GM12878 (cell line): ENCODE measurements at regions not wholly inside any gene's neighbourhood (a gene's known extent, or its start where the extent isn't known, plus 50 kb on each side); places are given as distances from the start of the nearest gene placed in this dataset.

Source experiments
- ATAC-seq: fragments of 200-7000 bp; cut with Tn5 transposase; 3 replicates; pipeline ENCODE4 v1.9.1; 2020; ENCODE audit warnings: mild to moderate bottlenecking, moderate library complexity
- BruUV-seq: library from RNA; stranded (reverse); fragments of 400-500 nt; replicated peaks from 2 replicates; lab custom pipeline; 2021; lab: Mats Ljungman, UMichigan
- CTCF ChIA-PET: fragments of 300-600 bp; sonication (Branson Sonifier 250); formaldehyde crosslinking; extraction: SDS; loops from one replicate; lab custom pipeline; 2021; ENCODE audit warnings: inconsistent platforms; lab: Yijun Ruan, JAX
- POLR2A ChIA-PET: fragments of 350-600 bp; formaldehyde crosslinking; extraction: SDS; loops from one replicate; lab custom pipeline; 2021; ENCODE audit warnings: inconsistent platforms; lab: Charles Lee
- RAD21 ChIA-PET: fragments of 300-600 bp; sonication (Branson Sonifier 250); formaldehyde crosslinking; loops from one replicate; lab custom pipeline; 2023; ENCODE audit warnings: antibody characterized with exemption; ENCODE audit not compliant: unreplicated experiment; lab: Charles Lee
- SMC1A ChIA-PET: fragments of 300-600 bp; sonication (Branson Sonifier 250); formaldehyde crosslinking; loops from one replicate; lab custom pipeline; 2023; ENCODE audit not compliant: unreplicated experiment, uncharacterized antibody; lab: Charles Lee
- DNase-seq: peaks from one replicate; pipeline ENCODE4 v3.0.0-alpha.2; 2011; ENCODE audit warnings: low read depth, low spot score
- FAIRE-seq: peaks from 3 replicates; lab custom pipeline; 2011; peaks lifted over from hg19 to GRCh38; lab: Jason Lieb, UNC
- H2AFZ ChIP-seq: 2 replicates; pipeline ENCODE4 v1.6.0; 2011; ENCODE audit warnings: low read depth, low read length, control low read depth; ENCODE audit not compliant: control insufficient read depth
- H3K27ac ChIP-seq: 2 replicates; pipeline ENCODE4 v1.5.1; 2011; ENCODE audit warnings: control low read depth; ENCODE audit not compliant: control insufficient read depth, insufficient read depth
- H3K27me3 ChIP-seq, 2 experiments: replicated peaks in 1 of 2; 2 replicates each; pipeline versions ENCODE4 v1.6.0 to v1.6.1; 2011; ENCODE audit warnings: low read length in 1 of 2; ENCODE audit not compliant: control insufficient read depth in 2 of 2, insufficient read depth in 2 of 2
- H3K36me3 ChIP-seq, 2 experiments: 2 replicates each; pipeline ENCODE4 v1.5.1; 2011; ENCODE audit warnings: low read length in 1 of 2; ENCODE audit not compliant: control insufficient read depth in 2 of 2, insufficient read depth in 2 of 2
- H3K4me1 ChIP-seq: 2 replicates; pipeline ENCODE4 v1.6.1; 2011; ENCODE audit warnings: mild to moderate bottlenecking, low read length, moderate library complexity, mixed read lengths; ENCODE audit not compliant: control insufficient read depth, insufficient read depth
- H3K4me2 ChIP-seq: 2 replicates; pipeline ENCODE4 v1.6.0; 2011; ENCODE audit warnings: control low read depth; ENCODE audit not compliant: control insufficient read depth, insufficient read depth
- H3K4me3 ChIP-seq: fragments of 200-600 bp; sonication (generic); 2 replicates; pipeline ENCODE4 v1.5.1; 2016
- H3K79me2 ChIP-seq: 2 replicates; pipeline ENCODE4 v1.6.0; 2011; ENCODE audit warnings: low read length; ENCODE audit not compliant: control insufficient read depth, insufficient read depth
- H3K9ac ChIP-seq: 2 replicates; pipeline ENCODE4 v1.8.0; 2011; ENCODE audit warnings: low read length, control low read depth, mixed read lengths; ENCODE audit not compliant: control insufficient read depth, insufficient read depth
- H3K9me3 ChIP-seq: replicated peaks from 3 replicates; pipeline ENCODE4 v1.5.1; 2011; ENCODE audit warnings: mild to moderate bottlenecking, low read length; ENCODE audit not compliant: control insufficient read depth, insufficient read depth
- H4K20me1 ChIP-seq: 2 replicates; pipeline ENCODE4 v1.6.0; 2011; ENCODE audit not compliant: control insufficient read depth, insufficient read depth
- CREB1 ChIP-seq: IDR thresholded peaks from 2 replicates; pipeline ENCODE4 v1.6.1; 2012; ENCODE audit warnings: low read depth, mild to moderate bottlenecking, inconsistent platforms
- EZH2 ChIP-seq: IDR thresholded peaks from 2 replicates; pipeline ENCODE4 v1.6.1; 2012; ENCODE audit warnings: low read depth, mild to moderate bottlenecking, control low read depth, inconsistent platforms, low read length, borderline replicate concordance; ENCODE audit not compliant: control insufficient read depth
- KDM1A ChIP-seq: fragments of 200-600 bp; sonication (generic); IDR thresholded peaks from 2 replicates; pipeline ENCODE4 v1.6.1; 2016; ENCODE audit warnings: borderline replicate concordance
- MTA3 ChIP-seq: IDR thresholded peaks from 2 replicates; pipeline ENCODE4 v1.6.1; 2012; ENCODE audit warnings: low read length, inconsistent platforms, borderline replicate concordance
- NRF1 ChIP-seq: conservative IDR thresholded peaks from 2 replicates; pipeline ENCODE4 v1.6.1; 2011; ENCODE audit warnings: mild to moderate bottlenecking, low read depth, low read length, improper control_type of control experiment
- RAD51 ChIP-seq: fragments of 450-650 bp; IDR thresholded peaks from 2 replicates; pipeline ENCODE4 v1.6.1; 2016; ENCODE audit warnings: moderate library complexity, mild to moderate bottlenecking, inconsistent platforms
- SRF ChIP-seq, 2 experiments: IDR thresholded peaks; 2 replicates each; pipeline ENCODE4 v1.6.1; 2011; ENCODE audit warnings: low read depth in 2 of 2, low read length in 2 of 2, mild to moderate bottlenecking in 1 of 2, moderate library complexity in 1 of 2
- TBL1XR1 ChIP-seq: IDR thresholded peaks from 2 replicates; pipeline ENCODE4 v1.6.1; 2012; ENCODE audit warnings: low read depth, low read length, improper control_type of control experiment
- YBX1 ChIP-seq: fragments of 450-650 bp; IDR thresholded peaks from 2 replicates; pipeline ENCODE4 v1.6.1; 2016; ENCODE audit warnings: antibody characterized with exemption
- ZBED1 ChIP-seq: IDR thresholded peaks from 2 replicates; pipeline ENCODE4 v1.6.1; 2016; ENCODE audit warnings: borderline replicate concordance
- ZNF384 ChIP-seq: IDR thresholded peaks from 2 replicates; pipeline ENCODE4 v1.6.1; 2012; ENCODE audit warnings: low read depth, mild to moderate bottlenecking, low read length, improper control_type of control experiment, borderline replicate concordance
- WGBS: methylation state at CpG from one replicate; pipeline ENCODE4 v1.1.6; 2016; ENCODE audit warnings: low lambda C conversion rate; ENCODE audit not compliant: insufficient replicate concordance, insufficient coverage; ENCODE audit errors: missing lambda C conversion rate; 5-methylcytosine and 5-hydroxymethylcytosine counted together
- in situ Hi-C: fragments of 300-500 bp; cut with MboI; formaldehyde crosslinking; loops from 9 replicates; pipeline ENCODE4 v1.14.3; 2018; ENCODE audit warnings: mixed read lengths
- intact Hi-C: fragments of 100-400 bp; cut with micrococcal nuclease; formaldehyde crosslinking; loops from one replicate; pipeline ENCODE4 v1.14.2; 2022; ENCODE audit not compliant: unreplicated experiment
- TF ChIP-seq, protein P1 (sequence below): IDR thresholded peaks from 2 replicates; pipeline ENCODE4 v1.6.1; 2012; ENCODE audit warnings: low read depth, low read length, improper control_type of control experiment
- TF ChIP-seq, protein P2 (sequence below): IDR thresholded peaks from 2 replicates; pipeline ENCODE4 v1.6.1; 2011; ENCODE audit warnings: borderline replicate concordance, low read depth, mild to moderate bottlenecking, moderate library complexity, mixed read lengths, low read length; ENCODE audit not compliant: insufficient read depth; ENCODE audit errors: extremely low read length
- TF ChIP-seq, protein P3 (sequence below): fragments of 450-650 bp; IDR thresholded peaks from 2 replicates; pipeline ENCODE4 v1.6.1; 2017; ENCODE audit warnings: mild to moderate bottlenecking, moderate library complexity
- TF ChIP-seq, protein P4 (sequence below): fragments of 450-650 bp; IDR thresholded peaks from 2 replicates; pipeline ENCODE4 v1.6.1; 2017; ENCODE audit warnings: low read depth, mild to moderate bottlenecking, moderate library complexity

DNA sequence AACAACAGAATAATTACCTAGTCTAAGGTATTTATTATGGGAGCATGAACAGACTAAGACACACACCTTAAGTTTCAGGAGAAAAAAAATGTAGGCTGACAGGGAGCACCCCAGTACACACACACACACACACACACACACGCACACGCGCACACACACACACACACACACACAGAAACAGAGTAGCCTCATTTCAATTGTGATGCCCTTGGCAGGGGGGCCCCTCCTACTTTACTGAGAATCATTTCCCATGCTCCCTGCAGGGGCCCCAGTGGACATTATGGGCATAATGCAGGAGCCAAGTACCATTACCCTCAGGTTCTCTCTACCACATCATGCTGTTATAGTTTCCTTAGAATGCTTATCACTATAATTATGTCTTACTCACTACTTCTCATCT is 104.9 kb downstream of the CDC7 start:
- CTCF ChIA-PET = no interaction called here
- no peaks in the 10 kb centered on the region for H3K36me3 ChIP-seq
- POLR2A ChIA-PET = no interaction called here
- no peak overlapping the region for H3K4me3 ChIP-seq
- ATAC-seq (no peak), DNase-seq (no peak), FAIRE-seq (no peak)
- no peak overlapping the region for H3K9ac ChIP-seq
- 0 out of 2 replicates have a peak, but pooled peaks cover 6% of the 10 kb centered on the region for H3K4me1 ChIP-seq
- BruUV-seq = no TSS peak
- no peaks in the 10 kb centered on the region; a peak in 1 of 4 replicates for H3K27me3 ChIP-seq
- WGBS = 86% methylated on average over 3 of the region's 3 CpGs
- RAD21 ChIA-PET = no interaction called here
- intact Hi-C loops (no loop called here), in situ Hi-C loops (no loop called here)
- SMC1A ChIA-PET = no interaction called here
- no peaks in the 10 kb centered on the region for H3K79me2 ChIP-seq
- H2AFZ ChIP-seq = no peak overlapping the region
- no peak overlapping the region for H3K4me2 ChIP-seq
- no peaks in the 10 kb centered on the region for H4K20me1 ChIP-seq
- TF ChIP-seq, protein P1, sequence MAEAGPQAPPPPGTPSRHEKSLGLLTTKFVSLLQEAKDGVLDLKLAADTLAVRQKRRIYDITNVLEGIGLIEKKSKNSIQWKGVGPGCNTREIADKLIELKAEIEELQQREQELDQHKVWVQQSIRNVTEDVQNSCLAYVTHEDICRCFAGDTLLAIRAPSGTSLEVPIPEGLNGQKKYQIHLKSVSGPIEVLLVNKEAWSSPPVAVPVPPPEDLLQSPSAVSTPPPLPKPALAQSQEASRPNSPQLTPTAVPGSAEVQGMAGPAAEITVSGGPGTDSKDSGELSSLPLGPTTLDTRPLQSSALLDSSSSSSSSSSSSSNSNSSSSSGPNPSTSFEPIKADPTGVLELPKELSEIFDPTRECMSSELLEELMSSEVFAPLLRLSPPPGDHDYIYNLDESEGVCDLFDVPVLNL = no peak
- TF ChIP-seq KDM1A (no peak), MTA3 (no peak), EZH2 (no peak), SRF (IDR thresholded peaks at IDR 0.05; ENCODE audit: low read depth in 2 of 2, low read length in 2 of 2) (no peak), CREB1 (no peak), TBL1XR1 (no peak), NRF1 (no peak), ZBED1 (no peak), RAD51 (no peak), YBX1 (no peak), ZNF384 (no peak)
- TF ChIP-seq, protein P2, sequence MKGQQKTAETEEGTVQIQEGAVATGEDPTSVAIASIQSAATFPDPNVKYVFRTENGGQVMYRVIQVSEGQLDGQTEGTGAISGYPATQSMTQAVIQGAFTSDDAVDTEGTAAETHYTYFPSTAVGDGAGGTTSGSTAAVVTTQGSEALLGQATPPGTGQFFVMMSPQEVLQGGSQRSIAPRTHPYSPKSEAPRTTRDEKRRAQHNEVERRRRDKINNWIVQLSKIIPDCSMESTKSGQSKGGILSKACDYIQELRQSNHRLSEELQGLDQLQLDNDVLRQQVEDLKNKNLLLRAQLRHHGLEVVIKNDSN = no peak
- TF ChIP-seq, protein P3, sequence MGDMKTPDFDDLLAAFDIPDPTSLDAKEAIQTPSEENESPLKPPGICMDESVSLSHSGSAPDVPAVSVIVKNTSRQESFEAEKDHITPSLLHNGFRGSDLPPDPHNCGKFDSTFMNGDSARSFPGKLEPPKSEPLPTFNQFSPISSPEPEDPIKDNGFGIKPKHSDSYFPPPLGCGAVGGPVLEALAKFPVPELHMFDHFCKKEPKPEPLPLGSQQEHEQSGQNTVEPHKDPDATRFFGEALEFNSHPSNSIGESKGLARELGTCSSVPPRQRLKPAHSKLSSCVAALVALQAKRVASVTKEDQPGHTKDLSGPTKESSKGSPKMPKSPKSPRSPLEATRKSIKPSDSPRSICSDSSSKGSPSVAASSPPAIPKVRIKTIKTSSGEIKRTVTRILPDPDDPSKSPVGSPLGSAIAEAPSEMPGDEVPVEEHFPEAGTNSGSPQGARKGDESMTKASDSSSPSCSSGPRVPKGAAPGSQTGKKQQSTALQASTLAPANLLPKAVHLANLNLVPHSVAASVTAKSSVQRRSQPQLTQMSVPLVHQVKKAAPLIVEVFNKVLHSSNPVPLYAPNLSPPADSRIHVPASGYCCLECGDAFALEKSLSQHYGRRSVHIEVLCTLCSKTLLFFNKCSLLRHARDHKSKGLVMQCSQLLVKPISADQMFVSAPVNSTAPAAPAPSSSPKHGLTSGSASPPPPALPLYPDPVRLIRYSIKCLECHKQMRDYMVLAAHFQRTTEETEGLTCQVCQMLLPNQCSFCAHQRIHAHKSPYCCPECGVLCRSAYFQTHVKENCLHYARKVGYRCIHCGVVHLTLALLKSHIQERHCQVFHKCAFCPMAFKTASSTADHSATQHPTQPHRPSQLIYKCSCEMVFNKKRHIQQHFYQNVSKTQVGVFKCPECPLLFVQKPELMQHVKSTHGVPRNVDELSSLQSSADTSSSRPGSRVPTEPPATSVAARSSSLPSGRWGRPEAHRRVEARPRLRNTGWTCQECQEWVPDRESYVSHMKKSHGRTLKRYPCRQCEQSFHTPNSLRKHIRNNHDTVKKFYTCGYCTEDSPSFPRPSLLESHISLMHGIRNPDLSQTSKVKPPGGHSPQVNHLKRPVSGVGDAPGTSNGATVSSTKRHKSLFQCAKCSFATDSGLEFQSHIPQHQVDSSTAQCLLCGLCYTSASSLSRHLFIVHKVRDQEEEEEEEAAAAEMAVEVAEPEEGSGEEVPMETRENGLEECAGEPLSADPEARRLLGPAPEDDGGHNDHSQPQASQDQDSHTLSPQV = no peak
- TF ChIP-seq, protein P4, sequence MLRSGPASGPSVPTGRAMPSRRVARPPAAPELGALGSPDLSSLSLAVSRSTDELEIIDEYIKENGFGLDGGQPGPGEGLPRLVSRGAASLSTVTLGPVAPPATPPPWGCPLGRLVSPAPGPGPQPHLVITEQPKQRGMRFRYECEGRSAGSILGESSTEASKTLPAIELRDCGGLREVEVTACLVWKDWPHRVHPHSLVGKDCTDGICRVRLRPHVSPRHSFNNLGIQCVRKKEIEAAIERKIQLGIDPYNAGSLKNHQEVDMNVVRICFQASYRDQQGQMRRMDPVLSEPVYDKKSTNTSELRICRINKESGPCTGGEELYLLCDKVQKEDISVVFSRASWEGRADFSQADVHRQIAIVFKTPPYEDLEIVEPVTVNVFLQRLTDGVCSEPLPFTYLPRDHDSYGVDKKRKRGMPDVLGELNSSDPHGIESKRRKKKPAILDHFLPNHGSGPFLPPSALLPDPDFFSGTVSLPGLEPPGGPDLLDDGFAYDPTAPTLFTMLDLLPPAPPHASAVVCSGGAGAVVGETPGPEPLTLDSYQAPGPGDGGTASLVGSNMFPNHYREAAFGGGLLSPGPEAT = no peak
- H3K27ac ChIP-seq = no peak overlapping the region
- H3K9me3 ChIP-seq = no peaks in the 10 kb centered on the region
